GM12878 (cell line): ENCODE measurements at regions not wholly inside any gene's neighbourhood (a gene's known extent, or its start where the extent isn't known, plus 50 kb on each side); places are given as distances from the start of the nearest gene placed in this dataset.

Source experiments
- ATAC-seq: fragments of 200-7000 bp; cut with Tn5 transposase; 3 replicates; pipeline ENCODE4 v1.9.1; 2020; ENCODE audit warnings: mild to moderate bottlenecking, moderate library complexity
- BruUV-seq: library from RNA; stranded (reverse); fragments of 400-500 nt; replicated peaks from 2 replicates; lab custom pipeline; 2021; lab: Mats Ljungman, UMichigan
- CTCF ChIA-PET: fragments of 300-600 bp; sonication (Branson Sonifier 250); formaldehyde crosslinking; extraction: SDS; loops from one replicate; lab custom pipeline; 2021; ENCODE audit warnings: inconsistent platforms; lab: Yijun Ruan, JAX
- POLR2A ChIA-PET: fragments of 350-600 bp; formaldehyde crosslinking; extraction: SDS; loops from one replicate; lab custom pipeline; 2021; ENCODE audit warnings: inconsistent platforms; lab: Charles Lee
- RAD21 ChIA-PET: fragments of 300-600 bp; sonication (Branson Sonifier 250); formaldehyde crosslinking; loops from one replicate; lab custom pipeline; 2023; ENCODE audit warnings: antibody characterized with exemption; ENCODE audit not compliant: unreplicated experiment; lab: Charles Lee
- SMC1A ChIA-PET: fragments of 300-600 bp; sonication (Branson Sonifier 250); formaldehyde crosslinking; loops from one replicate; lab custom pipeline; 2023; ENCODE audit not compliant: unreplicated experiment, uncharacterized antibody; lab: Charles Lee
- DNase-seq: peaks from one replicate; pipeline ENCODE4 v3.0.0-alpha.2; 2011; ENCODE audit warnings: low read depth, low spot score
- FAIRE-seq: peaks from 3 replicates; lab custom pipeline; 2011; peaks lifted over from hg19 to GRCh38; lab: Jason Lieb, UNC
- H2AFZ ChIP-seq: 2 replicates; pipeline ENCODE4 v1.6.0; 2011; ENCODE audit warnings: low read depth, low read length, control low read depth; ENCODE audit not compliant: control insufficient read depth
- H3K27ac ChIP-seq: 2 replicates; pipeline ENCODE4 v1.5.1; 2011; ENCODE audit warnings: control low read depth; ENCODE audit not compliant: control insufficient read depth, insufficient read depth
- H3K27me3 ChIP-seq, 2 experiments: replicated peaks in 1 of 2; 2 replicates each; pipeline versions ENCODE4 v1.6.0 to v1.6.1; 2011; ENCODE audit warnings: low read length in 1 of 2; ENCODE audit not compliant: control insufficient read depth in 2 of 2, insufficient read depth in 2 of 2
- H3K36me3 ChIP-seq, 2 experiments: 2 replicates each; pipeline ENCODE4 v1.5.1; 2011; ENCODE audit warnings: low read length in 1 of 2; ENCODE audit not compliant: control insufficient read depth in 2 of 2, insufficient read depth in 2 of 2
- H3K4me1 ChIP-seq: 2 replicates; pipeline ENCODE4 v1.6.1; 2011; ENCODE audit warnings: mild to moderate bottlenecking, low read length, moderate library complexity, mixed read lengths; ENCODE audit not compliant: control insufficient read depth, insufficient read depth
- H3K4me2 ChIP-seq: 2 replicates; pipeline ENCODE4 v1.6.0; 2011; ENCODE audit warnings: control low read depth; ENCODE audit not compliant: control insufficient read depth, insufficient read depth
- H3K4me3 ChIP-seq: fragments of 200-600 bp; sonication (generic); 2 replicates; pipeline ENCODE4 v1.5.1; 2016
- H3K79me2 ChIP-seq: 2 replicates; pipeline ENCODE4 v1.6.0; 2011; ENCODE audit warnings: low read length; ENCODE audit not compliant: control insufficient read depth, insufficient read depth
- H3K9ac ChIP-seq: 2 replicates; pipeline ENCODE4 v1.8.0; 2011; ENCODE audit warnings: low read length, control low read depth, mixed read lengths; ENCODE audit not compliant: control insufficient read depth, insufficient read depth
- H3K9me3 ChIP-seq: replicated peaks from 3 replicates; pipeline ENCODE4 v1.5.1; 2011; ENCODE audit warnings: mild to moderate bottlenecking, low read length; ENCODE audit not compliant: control insufficient read depth, insufficient read depth
- H4K20me1 ChIP-seq: 2 replicates; pipeline ENCODE4 v1.6.0; 2011; ENCODE audit not compliant: control insufficient read depth, insufficient read depth
- CEBPB ChIP-seq, 2 experiments: fragments of 150-350 bp in 1 of 2; IDR thresholded peaks; 2 replicates each; pipeline ENCODE4 v1.6.1; 2012 to 2014; ENCODE audit warnings: low read depth in 2 of 2, low read length in 2 of 2, borderline replicate concordance in 1 of 2, inconsistent platforms in 1 of 2
- E2F4 ChIP-seq: IDR thresholded peaks from 2 replicates; pipeline ENCODE4 v1.6.1; 2012; ENCODE audit warnings: low read depth, low read length, improper control_type of control experiment
- EP300 ChIP-seq, 2 experiments: fragments of 150-350 bp in 1 of 2; IDR thresholded peaks; 2 replicates each; pipeline ENCODE4 v1.6.1; 2011 to 2012; ENCODE audit warnings: low read depth in 2 of 2, low read length in 2 of 2, borderline replicate concordance in 1 of 2, improper control_type of control experiment in 1 of 2, inconsistent platforms in 1 of 2; ENCODE audit not compliant: control insufficient read depth in 1 of 2
- HDAC6 ChIP-seq: fragments of 200-600 bp; sonication (generic); IDR thresholded peaks from one replicate; pipeline ENCODE4 v1.8.0; 2017; ENCODE audit warnings: antibody characterized with exemption; ENCODE audit not compliant: unreplicated experiment
- MYB ChIP-seq: fragments of 150-350 bp; IDR thresholded peaks from 2 replicates; pipeline ENCODE4 v1.6.1; 2014; ENCODE audit warnings: mild to moderate bottlenecking, low read depth, low read length, borderline replicate concordance
- RCOR1 ChIP-seq: conservative IDR thresholded peaks from 2 replicates; pipeline ENCODE4 v1.6.1; 2012; ENCODE audit warnings: low read depth, low read length, improper control_type of control experiment
- ZNF207 ChIP-seq: fragments of 450-650 bp; IDR thresholded peaks from 2 replicates; pipeline ENCODE4 v1.6.1; 2014; ENCODE audit warnings: antibody characterized with exemption, mild to moderate bottlenecking, borderline replicate concordance
- ZNF24 ChIP-seq: fragments of 450-650 bp; IDR thresholded peaks from 2 replicates; pipeline ENCODE4 v1.6.1; 2017; ENCODE audit warnings: antibody characterized with exemption, mild to moderate bottlenecking
- ZNF274 ChIP-seq: IDR thresholded peaks from one replicate; pipeline ENCODE4 v1.8.0; 2011; ENCODE audit not compliant: insufficient read length, insufficient read depth
- WGBS: methylation state at CpG from one replicate; pipeline ENCODE4 v1.1.6; 2016; ENCODE audit warnings: low lambda C conversion rate; ENCODE audit not compliant: insufficient replicate concordance, insufficient coverage; ENCODE audit errors: missing lambda C conversion rate; 5-methylcytosine and 5-hydroxymethylcytosine counted together
- in situ Hi-C: fragments of 300-500 bp; cut with MboI; formaldehyde crosslinking; loops from 9 replicates; pipeline ENCODE4 v1.14.3; 2018; ENCODE audit warnings: mixed read lengths
- intact Hi-C: fragments of 100-400 bp; cut with micrococcal nuclease; formaldehyde crosslinking; loops from one replicate; pipeline ENCODE4 v1.14.2; 2022; ENCODE audit not compliant: unreplicated experiment
- TF ChIP-seq, protein P1 (sequence below): fragments of 450-650 bp; IDR thresholded peaks from 2 replicates; pipeline ENCODE4 v1.6.1; 2016; ENCODE audit warnings: mild to moderate bottlenecking
- TF ChIP-seq, protein P2 (sequence below): fragments of 450-650 bp; IDR thresholded peaks from 2 replicates; pipeline ENCODE4 v1.6.1; 2017; ENCODE audit warnings: mild to moderate bottlenecking
- TF ChIP-seq, protein P3 (sequence below): fragments of 450-650 bp; IDR thresholded peaks from 2 replicates; pipeline ENCODE4 v1.6.1; 2014; ENCODE audit warnings: mild to moderate bottlenecking
- TF ChIP-seq, protein P4 (sequence below): fragments of 150-350 bp; IDR thresholded peaks from 2 replicates; pipeline ENCODE4 v1.6.1; 2014; ENCODE audit warnings: mild to moderate bottlenecking, low read depth, low read length

GRCh38 chr1:178576841-178577240 is 63.9 kb downstream of the TEX35 start:
- CTCF ChIA-PET, result interaction anchor here (1.1 to 1.4 kb wide), 4 partner anchors 11 to 25 kb away, joined by 3 read pairs; no protein-coding TSS in a partner anchor
- SMC1A ChIA-PET, result interaction anchor here (1.6 to 8.9 kb wide), 5 partner anchors 10 to 33 kb away, joined by 6 to 77 read pairs (median 13); no protein-coding TSS in a partner anchor
- H2AFZ ChIP-seq, result no peak overlapping the region
- no peaks in the 10 kb centered on the region for H3K36me3 ChIP-seq
- H3K9ac ChIP-seq, result no peak overlapping the region
- no peak overlapping the region for H3K27ac ChIP-seq
- FAIRE-seq (no peak), DNase-seq (no peak), ATAC-seq (no peak)
- no TSS peak for BruUV-seq
- H3K4me2 ChIP-seq, result no peak overlapping the region
- H3K27me3 ChIP-seq, result no peaks in the 10 kb centered on the region
- POLR2A ChIA-PET, result interaction anchor here (0.6 to 0.9 kb wide), 2 partner anchors 35 to 1286 kb away, joined by 3 to 5 read pairs; no protein-coding TSS in a partner anchor
- in situ Hi-C loops, result no loop called here
- intact Hi-C loops, result no loop called here
- no peaks in the 10 kb centered on the region for H4K20me1 ChIP-seq
- no peaks in the 10 kb centered on the region for H3K79me2 ChIP-seq
- no peaks in the 10 kb centered on the region for H3K9me3 ChIP-seq
- RAD21 ChIA-PET, result interaction anchor here (0.7 to 2.2 kb wide), 5 partner anchors 29 to 150 kb away, joined by 3 to 12 read pairs (median 6); no protein-coding TSS in a partner anchor
- peaks cover 72% of the 10 kb centered on the region for H3K4me1 ChIP-seq
- H3K4me3 ChIP-seq, result no peak overlapping the region
- WGBS, result 96% methylated on average over 6 of the region's 6 CpGs
- TF ChIP-seq RCOR1, result no peak
- TF ChIP-seq CEBPB (IDR thresholded peaks at IDR 0.05; ENCODE audit: borderline replicate concordance in 1 of 2, low read depth in 2 of 2, low read length in 2 of 2), result no peak
- no peak for TF ChIP-seq E2F4
- no peak for TF ChIP-seq EP300 (IDR thresholded peaks at IDR 0.05; ENCODE audit: borderline replicate concordance in 1 of 2, control insufficient read depth in 1 of 2, low read depth in 2 of 2, low read length in 2 of 2)
- TF ChIP-seq, protein P1, sequence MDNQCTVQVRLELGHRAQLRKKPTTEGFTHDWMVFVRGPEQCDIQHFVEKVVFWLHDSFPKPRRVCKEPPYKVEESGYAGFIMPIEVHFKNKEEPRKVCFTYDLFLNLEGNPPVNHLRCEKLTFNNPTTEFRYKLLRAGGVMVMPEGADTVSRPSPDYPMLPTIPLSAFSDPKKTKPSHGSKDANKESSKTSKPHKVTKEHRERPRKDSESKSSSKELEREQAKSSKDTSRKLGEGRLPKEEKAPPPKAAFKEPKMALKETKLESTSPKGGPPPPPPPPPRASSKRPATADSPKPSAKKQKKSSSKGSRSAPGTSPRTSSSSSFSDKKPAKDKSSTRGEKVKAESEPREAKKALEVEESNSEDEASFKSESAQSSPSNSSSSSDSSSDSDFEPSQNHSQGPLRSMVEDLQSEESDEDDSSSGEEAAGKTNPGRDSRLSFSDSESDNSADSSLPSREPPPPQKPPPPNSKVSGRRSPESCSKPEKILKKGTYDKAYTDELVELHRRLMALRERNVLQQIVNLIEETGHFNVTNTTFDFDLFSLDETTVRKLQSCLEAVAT, result no peak
- TF ChIP-seq, protein P2, sequence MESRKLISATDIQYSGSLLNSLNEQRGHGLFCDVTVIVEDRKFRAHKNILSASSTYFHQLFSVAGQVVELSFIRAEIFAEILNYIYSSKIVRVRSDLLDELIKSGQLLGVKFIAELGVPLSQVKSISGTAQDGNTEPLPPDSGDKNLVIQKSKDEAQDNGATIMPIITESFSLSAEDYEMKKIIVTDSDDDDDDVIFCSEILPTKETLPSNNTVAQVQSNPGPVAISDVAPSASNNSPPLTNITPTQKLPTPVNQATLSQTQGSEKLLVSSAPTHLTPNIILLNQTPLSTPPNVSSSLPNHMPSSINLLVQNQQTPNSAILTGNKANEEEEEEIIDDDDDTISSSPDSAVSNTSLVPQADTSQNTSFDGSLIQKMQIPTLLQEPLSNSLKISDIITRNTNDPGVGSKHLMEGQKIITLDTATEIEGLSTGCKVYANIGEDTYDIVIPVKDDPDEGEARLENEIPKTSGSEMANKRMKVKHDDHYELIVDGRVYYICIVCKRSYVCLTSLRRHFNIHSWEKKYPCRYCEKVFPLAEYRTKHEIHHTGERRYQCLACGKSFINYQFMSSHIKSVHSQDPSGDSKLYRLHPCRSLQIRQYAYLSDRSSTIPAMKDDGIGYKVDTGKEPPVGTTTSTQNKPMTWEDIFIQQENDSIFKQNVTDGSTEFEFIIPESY, result no peak
- TF ChIP-seq, protein P3, sequence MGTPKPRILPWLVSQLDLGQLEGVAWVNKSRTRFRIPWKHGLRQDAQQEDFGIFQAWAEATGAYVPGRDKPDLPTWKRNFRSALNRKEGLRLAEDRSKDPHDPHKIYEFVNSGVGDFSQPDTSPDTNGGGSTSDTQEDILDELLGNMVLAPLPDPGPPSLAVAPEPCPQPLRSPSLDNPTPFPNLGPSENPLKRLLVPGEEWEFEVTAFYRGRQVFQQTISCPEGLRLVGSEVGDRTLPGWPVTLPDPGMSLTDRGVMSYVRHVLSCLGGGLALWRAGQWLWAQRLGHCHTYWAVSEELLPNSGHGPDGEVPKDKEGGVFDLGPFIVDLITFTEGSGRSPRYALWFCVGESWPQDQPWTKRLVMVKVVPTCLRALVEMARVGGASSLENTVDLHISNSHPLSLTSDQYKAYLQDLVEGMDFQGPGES, result no peak
- no peak for TF ChIP-seq HDAC6
- TF ChIP-seq MYB, result no peak
- TF ChIP-seq ZNF207, result no peak
- TF ChIP-seq, protein P4, sequence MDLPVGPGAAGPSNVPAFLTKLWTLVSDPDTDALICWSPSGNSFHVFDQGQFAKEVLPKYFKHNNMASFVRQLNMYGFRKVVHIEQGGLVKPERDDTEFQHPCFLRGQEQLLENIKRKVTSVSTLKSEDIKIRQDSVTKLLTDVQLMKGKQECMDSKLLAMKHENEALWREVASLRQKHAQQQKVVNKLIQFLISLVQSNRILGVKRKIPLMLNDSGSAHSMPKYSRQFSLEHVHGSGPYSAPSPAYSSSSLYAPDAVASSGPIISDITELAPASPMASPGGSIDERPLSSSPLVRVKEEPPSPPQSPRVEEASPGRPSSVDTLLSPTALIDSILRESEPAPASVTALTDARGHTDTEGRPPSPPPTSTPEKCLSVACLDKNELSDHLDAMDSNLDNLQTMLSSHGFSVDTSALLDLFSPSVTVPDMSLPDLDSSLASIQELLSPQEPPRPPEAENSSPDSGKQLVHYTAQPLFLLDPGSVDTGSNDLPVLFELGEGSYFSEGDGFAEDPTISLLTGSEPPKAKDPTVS, result no peak
- no peak for TF ChIP-seq ZNF274
- no peak for TF ChIP-seq ZNF24
